Ammon's horn (tissue), 1 donor: ENCODE measurements at regions not wholly inside any gene's neighbourhood (a gene's known extent, or its start where the extent isn't known, plus 50 kb on each side); places are given as distances from the start of the nearest gene placed in this dataset.

ENCODE experiments used
- DNase-seq: peaks from one replicate; pipeline ENCODE4 v3.0.0-alpha.2; 2016; ENCODE audit warnings: low spot score

- no peak for DNase-seq
These were observed 226.4 kb upstream of the HABP2 start for GRCh38 chr10:113326160-113327111.

DNA sequence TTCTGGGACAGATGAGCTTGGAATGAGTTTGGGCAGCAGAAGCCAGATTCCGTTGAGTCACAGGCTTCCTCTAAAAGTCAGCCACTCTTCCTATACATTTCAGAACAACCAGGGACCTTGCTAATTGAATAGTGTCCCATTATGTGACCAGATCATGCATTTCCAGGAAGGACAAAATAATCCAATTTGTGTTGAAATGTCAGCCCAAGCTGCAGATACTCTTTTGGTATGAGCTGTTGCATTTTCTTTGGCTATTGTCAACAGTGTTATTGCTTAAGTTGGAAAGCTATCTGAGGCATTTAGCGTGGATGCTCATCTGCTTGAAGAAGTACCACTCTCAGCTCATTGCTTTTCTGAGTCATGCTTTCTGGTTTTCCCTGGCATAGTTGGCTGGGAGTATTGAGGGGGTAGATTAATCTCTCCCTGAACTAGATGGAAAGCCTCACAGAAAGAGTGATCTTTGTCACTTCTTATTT is 223.7 kb upstream of the HABP2 start:
- peak; percentile 35 for DNase-seq

- no peak for DNase-seq
These were observed 220.9 kb upstream of the HABP2 start for GRCh38 chr10:113331961-113332360.

GRCh38 chr10:113333313-113333712 is 219.5 kb upstream of the HABP2 start:
- no peak for DNase-seq

DNA sequence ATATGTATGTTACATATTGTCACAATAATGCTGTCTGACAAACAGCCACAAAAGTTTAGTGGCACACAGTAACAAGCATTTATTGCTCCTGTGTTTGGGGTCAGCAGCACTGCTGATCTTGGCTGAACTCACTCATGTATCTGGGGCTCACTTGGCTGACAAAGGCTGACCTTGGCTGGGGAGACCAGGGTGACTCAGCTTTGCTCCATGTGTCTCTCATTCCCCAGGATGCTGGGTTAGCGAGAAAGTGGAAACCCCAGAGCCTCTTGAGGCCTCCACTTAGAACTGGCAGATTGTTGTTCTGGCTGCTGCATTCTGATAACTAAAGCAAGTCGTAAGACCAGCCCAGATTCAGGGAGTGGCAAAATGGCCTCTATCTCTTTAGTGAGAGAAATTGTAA is 217.3 kb upstream of the HABP2 start:
- no peak for DNase-seq

- no peak for DNase-seq
These were observed 216.2 kb upstream of the HABP2 start for GRCh38 chr10:113336549-113337130.

DNA sequence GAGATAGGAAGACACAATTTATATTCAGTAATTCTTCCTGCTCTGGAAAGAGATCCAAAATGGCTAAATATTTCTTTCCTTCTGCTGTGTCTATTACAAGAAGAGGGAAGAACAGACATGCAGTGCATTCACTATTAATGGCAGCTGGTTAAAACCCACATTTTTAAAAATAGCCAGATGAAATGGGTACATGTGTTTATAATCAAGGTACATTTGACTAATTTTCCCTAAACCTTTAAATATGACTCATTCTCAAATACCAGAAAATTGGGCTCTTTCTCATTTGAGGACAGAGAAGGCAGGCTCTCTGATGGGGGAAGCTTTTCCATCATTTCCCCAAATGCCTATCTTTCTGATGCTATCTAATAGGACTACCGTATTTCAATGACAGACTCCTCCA is 215.7 kb upstream of the HABP2 start:
- DNase-seq = no peak

DNA sequence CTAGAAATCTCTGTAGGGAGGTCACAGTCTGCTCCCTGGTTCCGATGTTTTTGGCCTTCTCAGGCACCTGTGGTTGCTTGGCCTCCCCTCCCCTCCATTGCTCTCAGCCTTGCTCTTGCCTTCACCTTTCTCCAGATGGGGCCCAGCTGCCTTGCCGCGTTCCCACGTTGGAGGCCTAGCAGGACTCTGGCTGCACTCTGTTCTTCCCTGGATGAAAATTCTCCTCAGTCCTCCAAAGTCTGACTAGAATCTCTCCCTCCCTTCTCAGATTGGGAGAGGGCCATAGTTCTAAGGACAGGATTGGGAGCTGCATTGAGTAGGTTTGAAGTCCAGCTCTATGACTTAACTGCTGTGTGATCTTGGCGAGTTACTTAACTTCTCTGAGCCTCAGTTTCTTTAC is 213.7 kb upstream of the HABP2 start:
- no peak for DNase-seq

- no peak for DNase-seq
These were observed 212.6 kb upstream of the HABP2 start for GRCh38 chr10:113340282-113340681.

DNA sequence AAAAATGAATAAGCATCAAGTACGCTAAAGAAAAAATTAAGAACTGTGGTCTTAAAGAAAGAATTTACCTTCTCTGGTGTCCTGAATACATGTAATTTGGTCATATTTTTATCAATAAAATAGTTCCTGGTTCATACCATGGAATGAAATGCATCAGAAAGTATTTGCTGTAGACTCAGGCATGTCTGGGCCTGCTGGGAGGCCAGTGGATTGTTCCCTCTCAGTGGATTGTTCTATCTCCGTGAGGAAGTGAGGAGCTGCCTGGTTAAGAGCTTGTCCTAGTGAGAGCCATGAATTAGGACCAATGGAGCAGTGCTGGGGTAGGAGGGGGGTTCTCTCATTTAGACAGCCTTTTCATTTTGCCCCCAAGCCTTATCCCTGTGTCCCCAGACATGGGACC is 211.7 kb upstream of the HABP2 start:
- no peak for DNase-seq

DNA sequence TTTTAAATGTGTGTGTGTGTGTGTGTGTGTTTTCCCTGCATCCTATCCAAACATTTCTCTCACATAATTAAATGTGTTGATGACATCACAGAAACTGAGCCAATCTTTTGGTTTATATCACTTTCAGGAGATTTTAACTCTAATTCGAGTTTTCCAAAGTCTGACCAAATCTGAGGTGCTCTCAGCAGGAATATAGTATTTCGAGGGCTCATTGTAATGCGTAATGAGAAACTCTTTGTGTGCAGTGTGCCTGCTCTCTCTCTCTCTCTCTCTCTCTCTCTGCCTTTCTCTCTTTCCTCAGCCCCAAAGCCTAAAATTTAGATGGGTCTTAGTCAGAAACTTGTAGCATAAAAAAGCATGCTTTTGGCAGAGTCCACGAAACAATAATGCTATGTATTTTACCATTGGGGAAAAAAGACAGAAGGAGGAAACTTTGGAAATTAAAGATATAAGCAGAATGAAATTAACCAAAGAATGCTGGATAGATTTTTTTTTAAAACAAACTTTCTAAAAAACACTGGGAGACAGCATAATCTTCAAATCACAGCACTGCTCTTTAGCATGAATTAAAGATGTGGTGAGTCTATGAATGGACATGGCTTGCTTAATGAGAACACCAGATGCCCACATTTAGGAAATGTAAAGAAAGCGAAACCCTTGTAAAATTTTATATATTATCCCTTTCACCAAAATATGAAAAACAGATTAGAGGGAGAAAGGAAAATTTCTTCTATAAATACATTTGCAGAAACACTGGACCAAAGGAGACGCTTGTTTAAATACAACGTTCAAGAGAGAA is 206.8 kb upstream of the HABP2 start:
- no peak for DNase-seq

DNA sequence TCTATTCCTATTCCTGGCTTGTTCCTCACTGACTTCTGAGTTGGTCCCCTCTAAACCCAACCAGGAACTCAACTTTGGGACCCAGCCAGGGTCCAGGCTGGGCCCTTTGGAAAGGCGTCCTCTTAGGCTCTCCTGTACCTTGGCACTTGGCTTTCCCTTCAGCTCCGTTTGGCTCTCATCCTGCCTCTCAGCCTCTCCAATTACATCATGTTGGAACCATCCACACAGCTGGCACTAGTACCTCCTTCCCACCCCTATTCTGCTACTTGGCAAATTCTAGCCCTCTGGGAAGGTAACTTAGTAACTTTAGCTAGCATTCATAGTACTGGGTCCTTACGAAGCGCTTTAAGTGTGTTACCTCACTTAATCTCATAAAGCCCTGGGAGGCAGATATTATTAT is 205.3 kb upstream of the HABP2 start:
- DNase-seq = peak; percentile 52

GRCh38 chr10:113348694-113349093 is 204.2 kb upstream of the HABP2 start:
- DNase-seq = no peak

GRCh38 chr10:113350311-113351040 is 202.4 kb upstream of the HABP2 start:
- no peak for DNase-seq

- no peak for DNase-seq
These were observed 198.1 kb upstream of the HABP2 start for GRCh38 chr10:113354711-113355110.

DNA sequence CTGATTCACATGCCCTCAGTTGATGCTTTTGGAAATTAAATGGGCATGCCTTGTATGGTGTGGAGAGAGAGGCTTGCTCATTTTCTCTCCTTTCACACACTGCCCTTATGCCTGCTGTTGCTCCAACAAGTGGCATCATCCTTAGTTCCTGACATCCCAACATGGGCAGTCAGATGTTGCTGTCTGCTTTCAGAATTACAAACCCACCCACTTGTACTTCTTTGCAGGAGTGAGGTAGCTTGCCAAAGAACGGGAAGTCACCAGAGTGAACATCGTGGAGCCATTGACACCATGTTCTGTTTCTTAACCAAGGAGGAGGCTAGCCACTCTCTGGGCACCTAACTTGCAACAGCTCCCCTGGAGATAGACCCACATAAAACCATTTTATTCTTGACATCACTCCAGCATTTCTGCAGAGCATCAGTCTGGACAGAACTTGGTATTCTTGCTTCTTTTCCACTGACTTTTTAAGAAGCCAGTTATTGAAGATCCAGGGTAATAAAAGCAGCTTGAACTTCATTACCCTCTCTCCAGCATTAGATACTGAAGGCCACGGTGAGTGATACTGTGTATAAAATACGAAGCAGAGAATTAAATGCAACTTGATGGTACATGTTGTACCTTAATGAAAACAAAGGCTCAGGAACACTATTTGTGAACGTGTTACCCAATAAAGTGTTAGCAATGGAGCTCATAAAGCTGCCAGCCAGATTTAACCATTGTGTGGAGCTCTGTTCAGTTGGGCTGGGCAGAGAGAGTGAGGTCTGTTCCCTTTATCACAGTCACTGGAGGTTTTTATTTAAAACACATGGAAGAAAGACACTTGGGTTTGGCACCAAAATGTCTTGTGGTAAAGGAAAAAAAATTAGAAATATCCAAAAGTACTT is 195.8 kb upstream of the HABP2 start:
- no peak for DNase-seq

GRCh38 chr10:113357681-113358300 is 195.1 kb upstream of the HABP2 start:
- no peak for DNase-seq

DNA sequence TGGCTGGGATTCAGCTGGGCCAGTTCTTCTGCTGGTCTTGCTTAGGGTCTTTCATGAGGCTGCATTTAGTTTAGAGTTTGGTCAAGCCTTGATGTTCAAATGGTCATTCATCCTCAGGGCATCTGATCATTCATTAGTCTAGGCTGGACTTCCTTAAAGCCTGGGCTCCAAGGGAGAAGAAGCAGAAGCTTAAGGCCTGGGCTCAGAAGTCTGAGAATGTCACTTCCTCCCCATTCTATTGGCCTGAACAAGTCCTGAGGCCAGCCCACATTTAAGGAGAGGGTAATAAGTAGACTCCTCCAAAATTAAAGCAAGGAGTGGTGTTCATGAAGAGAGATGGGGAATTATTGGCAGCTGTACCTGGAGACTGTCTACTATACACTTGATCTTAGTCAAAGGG is 193.2 kb upstream of the HABP2 start:
- DNase-seq = peak; percentile 11

- no peak for DNase-seq
These were observed 192.0 kb upstream of the HABP2 start for GRCh38 chr10:113360870-113361269.

GRCh38 chr10:113362645-113363091 is 190.2 kb upstream of the HABP2 start:
- DNase-seq = no peak
